Mononuclear cell (primary cell): ENCODE measurements at regions not wholly inside any gene's neighbourhood (a gene's known extent, or its start where the extent isn't known, plus 50 kb on each side); places are given as distances from the start of the nearest gene placed in this dataset.
"Not testable (repeated sequence)": the region's sequence is repeated elsewhere in the genome, so short reads cannot be mapped to it uniquely, and the experiment has no call there.

Source experiments
- H3K27me3 ChIP-seq: 2 replicates; pipeline ENCODE4 v1.6.0; 2011; ENCODE audit warnings: low read length, control low read depth; ENCODE audit not compliant: insufficient read depth
- H3K4me1 ChIP-seq: 2 replicates; pipeline ENCODE4 v1.5.1; 2011; ENCODE audit warnings: mild to moderate bottlenecking, low read length, control low read depth; ENCODE audit not compliant: insufficient read depth
- H3K4me3 ChIP-seq: 2 replicates; pipeline ENCODE4 v1.5.1; 2011; ENCODE audit warnings: mild to moderate bottlenecking, low read length, moderate library complexity
- H3K9me3 ChIP-seq: 2 replicates; pipeline ENCODE4 v1.5.1; 2011; ENCODE audit warnings: low read depth, mild to moderate bottlenecking, control low read depth, low read length

- Histone ChIP-seq H3K27me3 (no peaks in the 10 kb centered on the region), H3K9me3 (no peaks in the 10 kb centered on the region), H3K4me3 (no peak overlapping the region), H3K4me1 (no peaks in the 10 kb centered on the region)
These were observed 676.1 kb upstream of the TMEM132C start for GRCh38 chr12:127590868-127591267.

- no peaks in the 10 kb centered on the region for H3K9me3 ChIP-seq
- no peak overlapping the region for H3K4me3 ChIP-seq
- no peaks in the 10 kb centered on the region for H3K4me1 ChIP-seq
- H3K27me3 ChIP-seq = no peaks in the 10 kb centered on the region
These were observed 674.7 kb upstream of the TMEM132C start for GRCh38 chr12:127592245-127592644.

GRCh38 chr12:127594351-127594970 is 672.5 kb upstream of the TMEM132C start:
- Histone ChIP-seq H3K9me3 (no peaks in the 10 kb centered on the region), H3K4me1 (no peaks in the 10 kb centered on the region), H3K27me3 (no peaks in the 10 kb centered on the region), H3K4me3 (no peak overlapping the region)

- Histone ChIP-seq H3K27me3 (no peaks in the 10 kb centered on the region), H3K9me3 (no peaks in the 10 kb centered on the region), H3K4me3 (no peak overlapping the region), H3K4me1 (no peaks in the 10 kb centered on the region)
These were observed 671.5 kb upstream of the TMEM132C start for GRCh38 chr12:127595506-127595905.

GRCh38 chr12:127596891-127597290 is 670.1 kb upstream of the TMEM132C start:
- Histone ChIP-seq H3K9me3 (no peaks in the 10 kb centered on the region), H3K4me3 (no peak overlapping the region), H3K27me3 (no peaks in the 10 kb centered on the region), H3K4me1 (no peaks in the 10 kb centered on the region)

- Histone ChIP-seq H3K27me3 (no peaks in the 10 kb centered on the region), H3K4me3 (no peak overlapping the region), H3K9me3 (no peaks in the 10 kb centered on the region), H3K4me1 (no peaks in the 10 kb centered on the region)
These were observed 667.5 kb upstream of the TMEM132C start for GRCh38 chr12:127599436-127599835.

GRCh38 chr12:127600211-127600610 is 666.8 kb upstream of the TMEM132C start:
- Histone ChIP-seq H3K4me1 (no peaks in the 10 kb centered on the region), H3K4me3 (no peak overlapping the region), H3K27me3 (no peaks in the 10 kb centered on the region), H3K9me3 (no peaks in the 10 kb centered on the region)

- H3K9me3 ChIP-seq = no peaks in the 10 kb centered on the region
- H3K4me1 ChIP-seq = no peaks in the 10 kb centered on the region
- no peak overlapping the region for H3K4me3 ChIP-seq
- H3K27me3 ChIP-seq = no peaks in the 10 kb centered on the region
These were observed 660.4 kb upstream of the TMEM132C start for GRCh38 chr12:127606476-127607015.

- Histone ChIP-seq H3K4me3 (no peak overlapping the region), H3K27me3 (no peaks in the 10 kb centered on the region), H3K4me1 (no peaks in the 10 kb centered on the region), H3K9me3 (no peaks in the 10 kb centered on the region)
These were observed 659.7 kb upstream of the TMEM132C start for GRCh38 chr12:127607146-127607725.

GRCh38 chr12:127608359-127608758 is 658.6 kb upstream of the TMEM132C start:
- H3K4me1 ChIP-seq, H3K9me3 ChIP-seq, H3K27me3 ChIP-seq, H3K4me3 ChIP-seq: not testable (repeated sequence)

- no peaks in the 10 kb centered on the region for H3K9me3 ChIP-seq
- no peaks in the 10 kb centered on the region for H3K27me3 ChIP-seq
- H3K4me1 ChIP-seq = no peaks in the 10 kb centered on the region
- no peak overlapping the region for H3K4me3 ChIP-seq
These were observed 653.9 kb upstream of the TMEM132C start for GRCh38 chr12:127613056-127613455.

- no peaks in the 10 kb centered on the region for H3K27me3 ChIP-seq
- H3K9me3 ChIP-seq = no peaks in the 10 kb centered on the region
- no peaks in the 10 kb centered on the region for H3K4me1 ChIP-seq
- H3K4me3 ChIP-seq = no peak overlapping the region
These were observed 646.9 kb upstream of the TMEM132C start for GRCh38 chr12:127619869-127620734.

GRCh38 chr12:127620735-127621355 is 646.1 kb upstream of the TMEM132C start:
- H3K9me3 ChIP-seq = no peaks in the 10 kb centered on the region
- no peak overlapping the region for H3K4me3 ChIP-seq
- no peaks in the 10 kb centered on the region for H3K4me1 ChIP-seq
- H3K27me3 ChIP-seq = no peaks in the 10 kb centered on the region

GRCh38 chr12:127621366-127621765 is 645.6 kb upstream of the TMEM132C start:
- Histone ChIP-seq H3K9me3 (no peaks in the 10 kb centered on the region), H3K4me1 (no peaks in the 10 kb centered on the region), H3K4me3 (no peak overlapping the region), H3K27me3 (no peaks in the 10 kb centered on the region)

GRCh38 chr12:127623362-127623761 is 643.6 kb upstream of the TMEM132C start:
- Histone ChIP-seq H3K4me3 (no peak overlapping the region), H3K9me3 (no peaks in the 10 kb centered on the region), H3K4me1 (no peaks in the 10 kb centered on the region), H3K27me3 (no peaks in the 10 kb centered on the region)
